SK-N-SH treated with all-trans-retinoic acid at 6 μM for 48 hours (cell line): ENCODE measurements at regions not wholly inside any gene's neighbourhood (a gene's known extent, or its start where the extent isn't known, plus 50 kb on each side); places are given as distances from the start of the nearest gene placed in this dataset.

ENCODE experiments used
- ARNTL ChIP-seq: fragments of 450-650 bp; formaldehyde crosslinking; IDR thresholded peaks from 2 replicates; pipeline ENCODE4 v1.5.0; 2020; ENCODE audit warnings: low read depth, mild to moderate bottlenecking, moderate library complexity, borderline replicate concordance
- BACH2 ChIP-seq: fragments of 250-450 bp; sonication (Bioruptor Pico); IDR thresholded peaks from 2 replicates; pipeline ENCODE4 v1.9.0; 2021; ENCODE audit warnings: mild to moderate bottlenecking, borderline replicate concordance
- CSDC2 ChIP-seq: fragments of 250-450 bp; sonication (Bioruptor Pico); IDR thresholded peaks from 2 replicates; pipeline ENCODE4 v1.5.0; 2020; ENCODE audit warnings: mild to moderate bottlenecking, moderate library complexity
- PPARA ChIP-seq: fragments of 250-450 bp; sonication (Bioruptor Pico); IDR thresholded peaks from 2 replicates; pipeline ENCODE4 v1.5.0; 2020; ENCODE audit warnings: mild to moderate bottlenecking, borderline replicate concordance
- TOX ChIP-seq: fragments of 250-450 bp; sonication (Bioruptor Pico); IDR thresholded peaks from 2 replicates; pipeline ENCODE4 v1.8.0; 2021; ENCODE audit warnings: mild to moderate bottlenecking, moderate library complexity, borderline replicate concordance
- ZC3H10 ChIP-seq: fragments of 250-450 bp; sonication (Bioruptor Pico); IDR thresholded peaks from 2 replicates; pipeline ENCODE4 v1.5.1; 2021; ENCODE audit warnings: mild to moderate bottlenecking, moderate library complexity
- ZFP3 ChIP-seq: fragments of 250-450 bp; sonication (Bioruptor Pico); IDR thresholded peaks from 2 replicates; pipeline ENCODE4 v1.5.0; 2020; ENCODE audit warnings: mild to moderate bottlenecking, moderate library complexity
- ZFP30 ChIP-seq: fragments of 450-650 bp; formaldehyde crosslinking; IDR thresholded peaks from 2 replicates; pipeline ENCODE4 v1.5.0; 2022; ENCODE audit warnings: mild to moderate bottlenecking, moderate library complexity
- TF ChIP-seq, protein P1 (sequence below): fragments of 250-450 bp; sonication (Bioruptor Pico); IDR thresholded peaks from 2 replicates; pipeline ENCODE4 v1.8.0; 2020; ENCODE audit warnings: mild to moderate bottlenecking, moderate library complexity, borderline replicate concordance
- TF ChIP-seq, protein P2 (sequence below): fragments of 250-450 bp; sonication (Bioruptor Pico); IDR thresholded peaks from 2 replicates; pipeline ENCODE4 v1.5.0; 2020; ENCODE audit warnings: mild to moderate bottlenecking, moderate library complexity
- TF ChIP-seq, protein P3 (sequence below): fragments of 250-450 bp; sonication (Bioruptor Pico); IDR thresholded peaks from 2 replicates; pipeline ENCODE4 v1.8.0; 2021; ENCODE audit warnings: low read depth, mild to moderate bottlenecking, moderate library complexity, borderline replicate concordance
- TF ChIP-seq, protein P4 (sequence below): fragments of 250-450 bp; sonication (Bioruptor Pico); IDR thresholded peaks from 2 replicates; pipeline ENCODE4 v1.5.1; 2021; ENCODE audit warnings: mild to moderate bottlenecking, moderate library complexity

DNA sequence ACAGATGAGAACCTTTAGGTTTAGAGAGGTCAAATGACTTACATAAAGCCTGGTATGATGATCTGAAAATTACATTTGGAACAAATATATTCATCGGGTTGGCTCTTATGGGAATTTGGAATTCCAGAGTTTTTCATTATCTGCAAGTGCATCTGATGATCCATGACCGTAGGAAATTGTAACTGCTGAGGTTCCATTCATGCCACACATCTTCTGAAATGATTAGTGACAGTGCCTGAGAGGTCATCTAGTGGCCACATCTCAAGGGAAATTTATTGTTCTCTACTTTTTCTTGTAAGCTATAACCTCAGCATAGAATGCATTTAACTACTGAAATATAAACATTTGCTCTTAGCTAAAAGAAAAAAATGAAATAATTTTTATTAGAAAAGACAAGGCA lies 105.8 kb upstream of the NWD2 start:
- no peak for TF ChIP-seq ARNTL (CRISPR knock-in tag)
- no peak for TF ChIP-seq ZFP3 (CRISPR knock-in tag)
- TF ChIP-seq, protein P1, sequence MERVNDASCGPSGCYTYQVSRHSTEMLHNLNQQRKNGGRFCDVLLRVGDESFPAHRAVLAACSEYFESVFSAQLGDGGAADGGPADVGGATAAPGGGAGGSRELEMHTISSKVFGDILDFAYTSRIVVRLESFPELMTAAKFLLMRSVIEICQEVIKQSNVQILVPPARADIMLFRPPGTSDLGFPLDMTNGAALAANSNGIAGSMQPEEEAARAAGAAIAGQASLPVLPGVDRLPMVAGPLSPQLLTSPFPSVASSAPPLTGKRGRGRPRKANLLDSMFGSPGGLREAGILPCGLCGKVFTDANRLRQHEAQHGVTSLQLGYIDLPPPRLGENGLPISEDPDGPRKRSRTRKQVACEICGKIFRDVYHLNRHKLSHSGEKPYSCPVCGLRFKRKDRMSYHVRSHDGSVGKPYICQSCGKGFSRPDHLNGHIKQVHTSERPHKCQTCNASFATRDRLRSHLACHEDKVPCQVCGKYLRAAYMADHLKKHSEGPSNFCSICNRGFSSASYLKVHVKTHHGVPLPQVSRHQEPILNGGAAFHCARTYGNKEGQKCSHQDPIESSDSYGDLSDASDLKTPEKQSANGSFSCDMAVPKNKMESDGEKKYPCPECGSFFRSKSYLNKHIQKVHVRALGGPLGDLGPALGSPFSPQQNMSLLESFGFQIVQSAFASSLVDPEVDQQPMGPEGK: no peak
- TF ChIP-seq, protein P2, sequence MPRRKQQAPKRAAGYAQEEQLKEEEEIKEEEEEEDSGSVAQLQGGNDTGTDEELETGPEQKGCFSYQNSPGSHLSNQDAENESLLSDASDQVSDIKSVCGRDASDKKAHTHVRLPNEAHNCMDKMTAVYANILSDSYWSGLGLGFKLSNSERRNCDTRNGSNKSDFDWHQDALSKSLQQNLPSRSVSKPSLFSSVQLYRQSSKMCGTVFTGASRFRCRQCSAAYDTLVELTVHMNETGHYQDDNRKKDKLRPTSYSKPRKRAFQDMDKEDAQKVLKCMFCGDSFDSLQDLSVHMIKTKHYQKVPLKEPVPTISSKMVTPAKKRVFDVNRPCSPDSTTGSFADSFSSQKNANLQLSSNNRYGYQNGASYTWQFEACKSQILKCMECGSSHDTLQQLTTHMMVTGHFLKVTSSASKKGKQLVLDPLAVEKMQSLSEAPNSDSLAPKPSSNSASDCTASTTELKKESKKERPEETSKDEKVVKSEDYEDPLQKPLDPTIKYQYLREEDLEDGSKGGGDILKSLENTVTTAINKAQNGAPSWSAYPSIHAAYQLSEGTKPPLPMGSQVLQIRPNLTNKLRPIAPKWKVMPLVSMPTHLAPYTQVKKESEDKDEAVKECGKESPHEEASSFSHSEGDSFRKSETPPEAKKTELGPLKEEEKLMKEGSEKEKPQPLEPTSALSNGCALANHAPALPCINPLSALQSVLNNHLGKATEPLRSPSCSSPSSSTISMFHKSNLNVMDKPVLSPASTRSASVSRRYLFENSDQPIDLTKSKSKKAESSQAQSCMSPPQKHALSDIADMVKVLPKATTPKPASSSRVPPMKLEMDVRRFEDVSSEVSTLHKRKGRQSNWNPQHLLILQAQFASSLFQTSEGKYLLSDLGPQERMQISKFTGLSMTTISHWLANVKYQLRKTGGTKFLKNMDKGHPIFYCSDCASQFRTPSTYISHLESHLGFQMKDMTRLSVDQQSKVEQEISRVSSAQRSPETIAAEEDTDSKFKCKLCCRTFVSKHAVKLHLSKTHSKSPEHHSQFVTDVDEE (CRISPR knock-in tag): no peak
- no peak for TF ChIP-seq ZC3H10 (CRISPR knock-in tag)
- no peak for TF ChIP-seq ZFP30 (CRISPR knock-in tag)
- TF ChIP-seq PPARA (CRISPR knock-in tag): no peak
- TF ChIP-seq BACH2 (CRISPR knock-in tag): no peak
- TF ChIP-seq, protein P3, sequence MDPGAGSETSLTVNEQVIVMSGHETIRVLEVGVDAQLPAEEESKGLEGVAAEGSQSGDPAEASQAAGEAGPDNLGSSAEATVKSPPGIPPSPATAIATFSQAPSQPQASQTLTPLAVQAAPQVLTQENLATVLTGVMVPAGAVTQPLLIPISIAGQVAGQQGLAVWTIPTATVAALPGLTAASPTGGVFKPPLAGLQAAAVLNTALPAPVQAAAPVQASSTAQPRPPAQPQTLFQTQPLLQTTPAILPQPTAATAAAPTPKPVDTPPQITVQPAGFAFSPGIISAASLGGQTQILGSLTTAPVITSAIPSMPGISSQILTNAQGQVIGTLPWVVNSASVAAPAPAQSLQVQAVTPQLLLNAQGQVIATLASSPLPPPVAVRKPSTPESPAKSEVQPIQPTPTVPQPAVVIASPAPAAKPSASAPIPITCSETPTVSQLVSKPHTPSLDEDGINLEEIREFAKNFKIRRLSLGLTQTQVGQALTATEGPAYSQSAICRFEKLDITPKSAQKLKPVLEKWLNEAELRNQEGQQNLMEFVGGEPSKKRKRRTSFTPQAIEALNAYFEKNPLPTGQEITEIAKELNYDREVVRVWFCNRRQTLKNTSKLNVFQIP (CRISPR knock-in tag): no peak
- TF ChIP-seq, protein P4, sequence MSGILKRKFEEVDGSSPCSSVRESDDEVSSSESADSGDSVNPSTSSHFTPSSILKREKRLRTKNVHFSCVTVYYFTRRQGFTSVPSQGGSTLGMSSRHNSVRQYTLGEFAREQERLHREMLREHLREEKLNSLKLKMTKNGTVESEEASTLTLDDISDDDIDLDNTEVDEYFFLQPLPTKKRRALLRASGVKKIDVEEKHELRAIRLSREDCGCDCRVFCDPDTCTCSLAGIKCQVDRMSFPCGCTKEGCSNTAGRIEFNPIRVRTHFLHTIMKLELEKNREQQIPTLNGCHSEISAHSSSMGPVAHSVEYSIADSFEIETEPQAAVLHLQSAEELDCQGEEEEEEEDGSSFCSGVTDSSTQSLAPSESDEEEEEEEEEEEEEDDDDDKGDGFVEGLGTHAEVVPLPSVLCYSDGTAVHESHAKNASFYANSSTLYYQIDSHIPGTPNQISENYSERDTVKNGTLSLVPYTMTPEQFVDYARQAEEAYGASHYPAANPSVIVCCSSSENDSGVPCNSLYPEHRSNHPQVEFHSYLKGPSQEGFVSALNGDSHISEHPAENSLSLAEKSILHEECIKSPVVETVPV: no peak
- TF ChIP-seq CSDC2: no peak
- TF ChIP-seq TOX (CRISPR knock-in tag): no peak
